ENCODE measurements at regions not wholly inside any gene's neighbourhood (a gene's known extent, or its start where the extent isn't known, plus 50 kb on each side); places are given as distances from the start of the nearest gene placed in this dataset.

- TF ChIP-seq CTCF (IDR thresholded peaks at IDR 0.05; ENCODE audit: insufficient read depth, low read length, poor library complexity, severe bottlenecking) (no peak), EZH2phosphoT487 (conservative IDR thresholded peaks at IDR 0.05; ENCODE audit: low read length) (no peak)
Measured at GRCh38 chr20:22678678-22679077, 94.3 kb upstream of the FOXA2 start.

Measured in SU-DHL-6 (cell line).